ENCODE measurements at regions not wholly inside any gene's neighbourhood (a gene's known extent, or its start where the extent isn't known, plus 50 kb on each side); places are given as distances from the start of the nearest gene placed in this dataset.
"Not testable (repeated sequence)": the region's sequence is repeated elsewhere in the genome, so short reads cannot be mapped to it uniquely, and the experiment has no call there.

GRCh38 chr13:21884299-21884909 is 213.5 kb downstream of the FGF9 start:
- intact Hi-C loops (cut with DNase I; ENCODE audit: low total_unique reads) (no loop called here), in situ Hi-C loops (cut with MboI; ENCODE audit: low sequenced_read_pairs in 4 of 4) (no loop called here)
- Histone ChIP-seq H3K27me3 (no peaks in the 10 kb centered on the region), H3K36me3 (no peaks in the 10 kb centered on the region), H3K27ac (no peak overlapping the region), H3K4me3 (no peak overlapping the region), H3K4me1 (no peaks in the 10 kb centered on the region), H3K9me3 (no peaks in the 10 kb centered on the region)
- ATAC-seq, result no peak
- DNase-seq, result no peak
- TF ChIP-seq CTCF (IDR thresholded peaks at IDR 0.05 in 4 of 5, conservative IDR thresholded peaks at IDR 0.05 in 1 of 5), result no peak
- no peak for TF ChIP-seq POLR2A (IDR thresholded peaks at IDR 0.05)

GRCh38 chr13:21884965-21885567 is 214.2 kb downstream of the FGF9 start:
- H3K36me3 ChIP-seq, result no peaks in the 10 kb centered on the region
- ATAC-seq, result no peak
- H3K27ac ChIP-seq, result no peak overlapping the region
- H3K27me3 ChIP-seq, result no peaks in the 10 kb centered on the region
- DNase-seq, result no peak
- TF ChIP-seq CTCF (IDR thresholded peaks at IDR 0.05 in 4 of 5, conservative IDR thresholded peaks at IDR 0.05 in 1 of 5) (no peak), POLR2A (IDR thresholded peaks at IDR 0.05) (no peak)
- H3K4me1 ChIP-seq, result no peaks in the 10 kb centered on the region
- in situ Hi-C loops (cut with MboI; ENCODE audit: low sequenced_read_pairs in 4 of 4), result no loop called here
- H3K4me3 ChIP-seq, result no peak overlapping the region
- intact Hi-C loops (cut with DNase I; ENCODE audit: low total_unique reads), result no loop called here
- H3K9me3 ChIP-seq, result no peaks in the 10 kb centered on the region

GRCh38 chr13:21885714-21886224 is 214.9 kb downstream of the FGF9 start:
- no peak overlapping the region for H3K4me3 ChIP-seq
- TF ChIP-seq POLR2A (IDR thresholded peaks at IDR 0.05) (no peak), CTCF (IDR thresholded peaks at IDR 0.05 in 4 of 5, conservative IDR thresholded peaks at IDR 0.05 in 1 of 5) (no peak)
- in situ Hi-C loops (cut with MboI; ENCODE audit: low sequenced_read_pairs in 4 of 4) (no loop called here), intact Hi-C loops (cut with DNase I; ENCODE audit: low total_unique reads) (no loop called here)
- H3K4me1 ChIP-seq, result no peaks in the 10 kb centered on the region
- H3K27ac ChIP-seq, result no peak overlapping the region
- H3K9me3 ChIP-seq, result no peaks in the 10 kb centered on the region
- no peaks in the 10 kb centered on the region for H3K36me3 ChIP-seq
- DNase-seq (no peak), ATAC-seq (no peak)
- H3K27me3 ChIP-seq, result no peaks in the 10 kb centered on the region

GRCh38 chr13:21889651-21890050 is 218.8 kb downstream of the FGF9 start:
- no peak for ATAC-seq
- intact Hi-C loops (cut with DNase I; ENCODE audit: low total_unique reads) (no loop called here), in situ Hi-C loops (cut with MboI; ENCODE audit: low sequenced_read_pairs in 4 of 4) (no loop called here)
- Histone ChIP-seq H3K27me3 (no peaks in the 10 kb centered on the region), H3K27ac (no peak overlapping the region), H3K4me1 (no peaks in the 10 kb centered on the region), H3K9me3 (no peaks in the 10 kb centered on the region), H3K36me3 (no peaks in the 10 kb centered on the region), H3K4me3 (no peak overlapping the region)
- no peak for DNase-seq
- TF ChIP-seq CTCF (IDR thresholded peaks at IDR 0.05 in 4 of 5, conservative IDR thresholded peaks at IDR 0.05 in 1 of 5) (no peak), POLR2A (IDR thresholded peaks at IDR 0.05) (no peak)

- H3K9me3 ChIP-seq; H3K36me3 ChIP-seq; intact Hi-C loops (cut with DNase I; ENCODE audit: low total_unique reads); H3K27ac ChIP-seq; ATAC-seq; H3K4me3 ChIP-seq; DNase-seq; H3K4me1 ChIP-seq; in situ Hi-C loops (cut with MboI; ENCODE audit: low sequenced_read_pairs in 4 of 4); H3K27me3 ChIP-seq: not testable (repeated sequence)
These were observed 219.3 kb downstream of the FGF9 start for GRCh38 chr13:21890220-21890619.

Measured in gastrocnemius medialis (tissue), 4 donors.